ENCODE measurements at regions not wholly inside any gene's neighbourhood (a gene's known extent, or its start where the extent isn't known, plus 50 kb on each side); places are given as distances from the start of the nearest gene placed in this dataset.

DNA sequence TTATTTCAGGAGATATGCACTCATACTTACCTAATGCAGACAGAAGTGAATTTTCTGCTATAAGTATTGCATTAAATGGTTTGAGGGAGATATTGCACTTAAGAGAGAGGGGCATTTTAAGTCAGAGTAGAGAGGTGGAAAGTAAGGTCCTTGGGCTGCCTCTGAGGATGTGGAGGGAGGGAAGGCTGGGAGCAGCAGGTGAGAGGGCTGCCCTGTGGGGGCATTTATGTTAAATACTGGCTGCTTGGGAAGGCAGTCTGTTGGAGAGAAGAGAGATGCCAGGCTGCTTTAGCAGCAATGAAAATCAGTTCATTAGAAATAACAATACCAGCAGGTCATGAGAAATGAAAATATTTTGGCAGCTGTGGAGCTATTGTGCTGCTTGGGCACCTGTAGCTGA lies 576.2 kb upstream of the HS6ST1 start:
- TF ChIP-seq, protein P1, sequence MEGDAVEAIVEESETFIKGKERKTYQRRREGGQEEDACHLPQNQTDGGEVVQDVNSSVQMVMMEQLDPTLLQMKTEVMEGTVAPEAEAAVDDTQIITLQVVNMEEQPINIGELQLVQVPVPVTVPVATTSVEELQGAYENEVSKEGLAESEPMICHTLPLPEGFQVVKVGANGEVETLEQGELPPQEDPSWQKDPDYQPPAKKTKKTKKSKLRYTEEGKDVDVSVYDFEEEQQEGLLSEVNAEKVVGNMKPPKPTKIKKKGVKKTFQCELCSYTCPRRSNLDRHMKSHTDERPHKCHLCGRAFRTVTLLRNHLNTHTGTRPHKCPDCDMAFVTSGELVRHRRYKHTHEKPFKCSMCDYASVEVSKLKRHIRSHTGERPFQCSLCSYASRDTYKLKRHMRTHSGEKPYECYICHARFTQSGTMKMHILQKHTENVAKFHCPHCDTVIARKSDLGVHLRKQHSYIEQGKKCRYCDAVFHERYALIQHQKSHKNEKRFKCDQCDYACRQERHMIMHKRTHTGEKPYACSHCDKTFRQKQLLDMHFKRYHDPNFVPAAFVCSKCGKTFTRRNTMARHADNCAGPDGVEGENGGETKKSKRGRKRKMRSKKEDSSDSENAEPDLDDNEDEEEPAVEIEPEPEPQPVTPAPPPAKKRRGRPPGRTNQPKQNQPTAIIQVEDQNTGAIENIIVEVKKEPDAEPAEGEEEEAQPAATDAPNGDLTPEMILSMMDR (conservative IDR thresholded peaks at IDR 0.05): no peak
- H3K27ac ChIP-seq: no peak overlapping the region

DNA sequence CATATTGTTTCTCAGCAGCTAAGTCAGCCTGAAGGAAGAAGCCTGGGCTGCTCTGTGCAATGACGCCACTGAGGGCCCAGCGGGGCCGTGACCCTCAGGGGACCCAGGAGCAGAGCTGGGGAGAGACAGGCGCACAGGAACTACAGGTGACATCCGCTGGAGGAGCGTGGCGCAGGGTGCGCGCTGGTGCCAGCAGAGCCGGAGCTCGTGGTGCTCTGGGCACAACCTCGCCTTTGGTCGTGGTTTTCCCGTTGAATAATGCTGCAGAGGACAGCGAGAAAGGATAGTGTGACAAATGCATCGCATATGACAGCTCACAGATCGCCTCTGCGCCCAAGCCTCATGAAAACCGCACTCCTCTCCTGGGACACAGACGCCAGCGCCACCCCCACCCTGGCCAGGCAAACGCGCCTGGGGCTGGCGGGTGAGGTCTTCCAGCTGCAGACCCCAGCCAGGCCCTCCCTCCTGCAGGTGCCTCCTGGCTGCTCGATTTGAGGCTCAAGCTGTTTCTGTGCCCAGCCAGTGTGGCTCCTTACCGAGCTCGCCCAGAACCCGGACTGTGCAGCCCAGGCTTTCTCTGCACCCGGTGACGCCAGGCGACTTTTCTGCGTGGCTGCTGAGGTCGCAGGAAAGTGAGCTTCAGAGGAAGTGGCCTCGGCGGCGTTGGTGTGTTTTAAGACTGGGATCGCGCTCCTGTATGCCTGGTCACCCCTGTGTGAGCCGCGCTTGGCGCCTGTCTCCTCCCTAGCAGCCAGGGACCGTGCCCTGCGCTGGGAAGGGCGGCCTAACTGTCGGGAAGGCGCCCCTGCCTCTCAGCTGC lies 583.1 kb upstream of the HS6ST1 start:
- H3K27ac ChIP-seq: no peak overlapping the region
- TF ChIP-seq, protein P1 (conservative IDR thresholded peaks at IDR 0.05): no peak

DNA sequence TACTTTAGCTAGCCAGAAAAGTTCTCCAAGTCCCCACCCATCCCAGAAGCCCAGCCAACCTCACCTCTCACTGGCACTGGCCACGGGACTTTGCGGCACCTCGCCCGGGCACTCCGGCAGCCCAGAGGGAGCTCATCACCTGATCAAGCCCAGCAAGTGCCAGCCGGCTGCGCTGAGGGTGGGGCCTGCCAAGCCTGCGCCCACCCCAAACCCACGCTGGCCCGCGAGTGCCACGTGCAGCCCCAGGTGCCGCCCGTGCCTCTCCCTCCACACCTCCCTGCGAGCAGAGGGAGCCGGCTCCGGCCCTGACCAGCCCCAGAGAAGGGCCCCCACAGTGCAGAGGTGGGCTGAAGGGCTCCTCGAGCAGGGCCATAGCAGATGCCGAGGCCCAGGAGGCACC lies 585.0 kb upstream of the HS6ST1 start:
- H3K27ac ChIP-seq: no peak overlapping the region
- TF ChIP-seq, protein P1 (conservative IDR thresholded peaks at IDR 0.05): no peak

- H3K27ac ChIP-seq: no peak overlapping the region
- TF ChIP-seq, protein P1 (conservative IDR thresholded peaks at IDR 0.05): no peak
Measured at GRCh38 chr2:128911276-128911675, 592.6 kb upstream of the HS6ST1 start.

DNA sequence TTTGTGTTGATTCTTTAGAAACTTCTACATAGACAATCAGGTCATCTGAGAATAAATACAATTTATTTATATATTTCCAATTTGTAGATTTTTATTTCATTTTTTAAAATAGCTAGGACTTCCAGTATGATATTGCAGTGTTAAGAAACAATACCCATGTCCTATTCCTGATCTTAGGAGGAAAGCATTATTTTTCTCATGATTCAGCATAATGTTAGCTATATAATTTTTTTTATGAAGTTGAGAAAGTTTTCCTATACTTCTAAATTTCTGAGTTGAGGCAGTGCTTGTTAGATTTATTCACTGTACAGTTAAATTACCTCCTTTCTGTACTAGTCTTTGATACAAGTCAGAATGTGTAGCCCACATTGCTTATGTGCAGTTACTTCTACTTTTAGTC lies 595.7 kb upstream of the HS6ST1 start:
- TF ChIP-seq, protein P1 (conservative IDR thresholded peaks at IDR 0.05): no peak
- no peak overlapping the region for H3K27ac ChIP-seq

DNA sequence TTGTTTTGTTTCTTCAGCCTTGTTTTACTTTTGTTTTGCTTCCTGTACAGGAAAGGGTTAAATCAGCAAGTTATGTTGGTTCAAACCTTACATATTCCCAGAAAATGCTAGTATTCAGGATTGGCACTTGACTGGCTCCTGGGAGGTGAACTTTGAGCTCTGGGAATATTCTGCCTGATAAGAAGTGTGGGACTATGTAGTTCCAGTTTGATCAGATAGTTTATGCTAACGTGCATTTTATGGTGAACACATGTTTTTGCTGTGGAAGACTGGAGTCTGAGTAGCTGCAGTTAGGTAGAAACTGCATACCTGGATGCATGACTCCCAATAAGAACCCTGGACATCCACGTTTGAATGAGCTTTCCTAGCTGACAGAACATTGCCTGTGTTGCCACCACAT lies 603.1 kb upstream of the HS6ST1 start:
- TF ChIP-seq, protein P1 (conservative IDR thresholded peaks at IDR 0.05): no peak
- no peak overlapping the region for H3K27ac ChIP-seq

DNA sequence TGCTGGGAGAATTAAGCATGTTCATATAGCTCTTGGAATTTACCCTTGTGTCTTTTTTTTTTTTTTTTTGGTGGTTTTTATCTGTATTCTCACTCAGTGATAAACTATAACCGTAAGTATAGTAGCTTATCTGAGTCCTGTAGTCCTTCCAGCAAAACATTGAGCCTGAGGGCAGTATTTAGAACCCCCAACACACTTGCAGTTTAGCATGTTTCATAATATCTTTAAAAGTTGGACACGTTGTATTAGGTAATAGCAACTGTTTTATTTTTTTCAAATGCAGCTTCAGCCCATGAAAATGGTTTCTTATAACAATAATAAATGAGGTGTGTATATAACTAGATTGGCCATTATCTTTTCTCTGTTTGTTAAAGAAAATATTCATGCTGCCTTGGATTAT lies 603.5 kb upstream of the HS6ST1 start:
- TF ChIP-seq, protein P1 (conservative IDR thresholded peaks at IDR 0.05): no peak
- H3K27ac ChIP-seq: no peak overlapping the region

Measured in VCaP (cell line).